ENCODE measurements at regions not wholly inside any gene's neighbourhood (a gene's known extent, or its start where the extent isn't known, plus 50 kb on each side); places are given as distances from the start of the nearest gene placed in this dataset.

- TF ChIP-seq HNRNPUL1 (IDR thresholded peaks at IDR 0.05; ENCODE audit: low read length) (no peak), ZNF668 (CRISPR knock-in tag; IDR thresholded peaks at IDR 0.05) (no peak), GATAD2B (IDR thresholded peaks at IDR 0.05; ENCODE audit: borderline replicate concordance) (no peak), IFI16 (CRISPR knock-in tag; IDR thresholded peaks at IDR 0.05) (no peak), BRCA1 (IDR thresholded peaks at IDR 0.05) (no peak), BRCA1 (CRISPR knock-in tag; IDR thresholded peaks at IDR 0.05) (no peak), RAD21 (CRISPR knock-in tag; conservative IDR thresholded peaks at IDR 0.05 in 1 of 2, IDR thresholded peaks at IDR 0.05 in 1 of 2) (no peak), ZSCAN29 (IDR thresholded peaks at IDR 0.05) (no peak), PREB (CRISPR knock-in tag; IDR thresholded peaks at IDR 0.05) (no peak), KDM1A (IDR thresholded peaks at IDR 0.05) (no peak), ZNF12 (CRISPR knock-in tag; IDR thresholded peaks at IDR 0.05) (no peak), EP300 (IDR thresholded peaks at IDR 0.05; ENCODE audit: low read length) (no peak), SREBF2 (CRISPR knock-in tag; IDR thresholded peaks at IDR 0.05) (no peak), POU5F1 (IDR thresholded peaks at IDR 0.05; ENCODE audit: borderline replicate concordance, low read depth, low read length, partially characterized antibody) (no peak), U2AF1 (optimal IDR thresholded peaks at IDR 0.05; ENCODE audit: low read depth, low read length) (no peak)
- TF ChIP-seq, protein P1, sequence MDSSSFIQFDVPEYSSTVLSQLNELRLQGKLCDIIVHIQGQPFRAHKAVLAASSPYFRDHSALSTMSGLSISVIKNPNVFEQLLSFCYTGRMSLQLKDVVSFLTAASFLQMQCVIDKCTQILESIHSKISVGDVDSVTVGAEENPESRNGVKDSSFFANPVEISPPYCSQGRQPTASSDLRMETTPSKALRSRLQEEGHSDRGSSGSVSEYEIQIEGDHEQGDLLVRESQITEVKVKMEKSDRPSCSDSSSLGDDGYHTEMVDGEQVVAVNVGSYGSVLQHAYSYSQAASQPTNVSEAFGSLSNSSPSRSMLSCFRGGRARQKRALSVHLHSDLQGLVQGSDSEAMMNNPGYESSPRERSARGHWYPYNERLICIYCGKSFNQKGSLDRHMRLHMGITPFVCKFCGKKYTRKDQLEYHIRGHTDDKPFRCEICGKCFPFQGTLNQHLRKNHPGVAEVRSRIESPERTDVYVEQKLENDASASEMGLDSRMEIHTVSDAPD (CRISPR knock-in tag; IDR thresholded peaks at IDR 0.05), result no peak
- TF ChIP-seq, protein P2, sequence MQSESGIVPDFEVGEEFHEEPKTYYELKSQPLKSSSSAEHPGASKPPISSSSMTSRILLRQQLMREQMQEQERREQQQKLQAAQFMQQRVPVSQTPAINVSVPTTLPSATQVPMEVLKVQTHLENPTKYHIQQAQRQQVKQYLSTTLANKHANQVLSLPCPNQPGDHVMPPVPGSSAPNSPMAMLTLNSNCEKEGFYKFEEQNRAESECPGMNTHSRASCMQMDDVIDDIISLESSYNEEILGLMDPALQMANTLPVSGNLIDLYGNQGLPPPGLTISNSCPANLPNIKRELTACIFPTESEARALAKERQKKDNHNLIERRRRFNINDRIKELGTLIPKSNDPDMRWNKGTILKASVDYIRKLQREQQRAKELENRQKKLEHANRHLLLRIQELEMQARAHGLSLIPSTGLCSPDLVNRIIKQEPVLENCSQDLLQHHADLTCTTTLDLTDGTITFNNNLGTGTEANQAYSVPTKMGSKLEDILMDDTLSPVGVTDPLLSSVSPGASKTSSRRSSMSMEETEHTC (IDR thresholded peaks at IDR 0.05), result no peak
- H3K4me3 ChIP-seq, result no peak overlapping the region
- in situ Hi-C loops (cut with MboI), result no loop called here
- H3K36me3 ChIP-seq (ENCODE audit: control insufficient read depth, insufficient read depth, low read length), result no peaks in the 10 kb centered on the region
- no peaks in the 10 kb centered on the region for H3K9me1 ChIP-seq (ENCODE audit: control insufficient read depth, insufficient read depth, low read length)
- intact Hi-C loops (cut with micrococcal nuclease), result no loop called here
- 0% methylated on average over 2 of the region's 2 CpGs for WGBS (ENCODE audit: insufficient coverage, low coverage, missing lambda C conversion rate)
- H3K4me1 ChIP-seq (replicated peaks in 1 of 2; ENCODE audit: control insufficient read depth in 2 of 2, insufficient read depth in 2 of 2, low read length in 2 of 2), result no peaks in the 10 kb centered on the region
- ChIA-PET POLR2A (no interaction called here), CTCF (ENCODE audit: low intra/inter-chr PET ratio) (no interaction called here)
- no peaks in the 10 kb centered on the region for H3K79me2 ChIP-seq (ENCODE audit: control insufficient read depth, insufficient read depth, low read length)
- no peaks in the 10 kb centered on the region for H4K20me1 ChIP-seq (replicated peaks; ENCODE audit: control insufficient read depth, insufficient read depth, low read length)
- no peak overlapping the region for H3K9ac ChIP-seq (ENCODE audit: insufficient read depth in 1 of 2, low read depth in 2 of 2, low read length in 2 of 2)
- ATAC-seq (no peak), DNase-seq (ENCODE audit: extremely low read depth in 1 of 4, low spot score in 3 of 4) (no peak), FAIRE-seq (no peak)
- no peak overlapping the region for H3K4me2 ChIP-seq (ENCODE audit: insufficient read depth, low read length)
- BruUV-seq (replicated peaks), result no TSS peak
- no peak overlapping the region for H2AFZ ChIP-seq (ENCODE audit: low read depth, low read length)
- H3K9me3 ChIP-seq (replicated peaks; ENCODE audit: control insufficient read depth, insufficient read depth, low read depth, low read length), result no peaks in the 10 kb centered on the region
- no peaks in the 10 kb centered on the region for H3K27me3 ChIP-seq (ENCODE audit: control insufficient read depth in 2 of 2, insufficient read depth in 2 of 2, low read length in 2 of 2)
- H3K27ac ChIP-seq (ENCODE audit: extremely low read depth, low read depth, low read length), result no peak overlapping the region
Measured at GRCh38 chr12:77334806-77335205, 269.4 kb upstream of the E2F7 start.
